GM18861 (cell line): ENCODE measurements at regions not wholly inside any gene's neighbourhood (a gene's known extent, or its start where the extent isn't known, plus 50 kb on each side); places are given as distances from the start of the nearest gene placed in this dataset.
"Not testable (repeated sequence)": the region's sequence is repeated elsewhere in the genome, so short reads cannot be mapped to it uniquely, and the experiment has no call there.

Experiments
- ATAC-seq: cut with Tn5 transposase; IDR thresholded peaks from one replicate; pipeline ENCODE4 v1.9.1; 2021; ENCODE audit not compliant: unreplicated experiment

DNA sequence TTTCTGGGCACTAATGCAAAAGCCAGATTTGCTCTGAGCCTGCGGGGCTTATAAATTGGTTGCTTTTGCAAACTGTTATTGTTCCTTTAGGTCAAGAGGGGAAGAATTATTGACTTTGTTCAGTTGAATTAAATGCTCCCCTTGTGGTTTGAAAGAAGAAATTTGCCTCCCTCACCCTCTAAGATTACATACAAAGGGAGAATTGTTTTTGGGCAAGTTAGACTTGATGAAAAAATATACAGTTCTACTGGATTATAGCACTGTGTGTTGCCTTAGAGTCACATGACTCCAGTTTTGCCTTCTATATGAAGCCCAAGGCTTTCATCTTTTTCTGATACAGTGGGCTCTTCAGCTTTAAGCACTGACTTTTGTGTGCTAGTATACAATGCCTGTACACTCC, 1265.8 kb upstream of the LRRTM3 start:
- ATAC-seq = no peak

DNA sequence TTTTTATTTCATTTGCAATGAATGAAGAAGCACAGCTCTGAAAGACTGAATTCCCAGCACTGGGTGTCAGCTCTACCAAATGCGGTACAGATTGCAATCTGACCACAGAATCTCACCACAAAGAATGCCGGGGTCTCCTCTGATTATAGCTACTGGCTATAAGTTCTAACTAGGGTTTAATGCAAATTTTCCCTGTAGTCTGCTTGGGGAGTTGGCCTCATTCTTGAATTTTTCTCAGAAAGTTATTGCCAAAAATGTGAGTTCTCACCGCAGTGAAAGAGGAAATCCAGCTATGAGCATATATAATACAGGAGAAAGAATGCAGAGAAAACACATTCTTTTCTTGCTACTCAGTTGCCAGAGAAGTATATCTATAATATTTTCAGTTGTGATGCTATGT, 1255.7 kb upstream of the LRRTM3 start:
- no peak for ATAC-seq

DNA sequence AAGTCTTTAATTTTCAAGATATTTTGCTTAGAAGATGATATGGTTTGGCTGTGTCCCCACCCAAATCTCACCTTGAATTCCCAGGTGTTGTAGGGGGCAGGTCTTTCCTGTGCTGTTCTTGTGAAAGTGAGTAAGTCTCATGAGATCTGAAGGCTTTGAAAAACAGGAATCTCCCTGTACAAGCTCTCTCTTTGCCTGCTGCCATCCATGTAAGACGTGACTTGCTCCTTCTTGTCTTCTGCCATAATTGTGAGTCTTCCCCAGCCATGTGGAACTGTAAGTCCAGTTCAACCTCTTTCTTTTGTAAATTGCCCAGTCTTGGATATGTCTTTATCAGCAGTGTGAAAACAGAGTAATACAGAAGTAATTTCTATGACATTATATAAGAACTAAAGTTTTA, 1255.2 kb upstream of the LRRTM3 start:
- ATAC-seq = not testable (repeated sequence)

DNA sequence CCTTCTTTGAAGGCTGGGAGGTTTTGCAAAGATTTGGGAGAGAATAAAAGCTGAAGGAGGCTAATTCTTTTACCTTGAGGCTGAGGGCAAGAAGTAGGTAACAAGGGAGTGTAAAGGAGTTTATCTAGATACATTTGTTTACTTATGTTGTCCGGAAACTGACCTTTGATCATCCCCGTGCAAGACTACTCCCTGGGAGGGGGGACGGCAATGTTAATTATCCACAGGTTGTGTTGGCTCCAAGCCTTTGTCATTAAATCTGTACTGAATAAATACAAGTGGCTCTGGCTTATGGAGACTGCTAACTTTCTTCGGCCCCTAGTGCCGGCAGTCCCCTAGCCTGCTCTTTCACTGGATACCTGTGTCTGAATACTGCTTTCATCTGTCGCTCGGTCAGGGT, 1250.6 kb upstream of the LRRTM3 start:
- ATAC-seq = no peak

- ATAC-seq = no peak
These were observed 1240.9 kb upstream of the LRRTM3 start for GRCh38 chr10:65684896-65685295.

GRCh38 chr10:65701168-65701776, 1224.6 kb upstream of the LRRTM3 start:
- no peak for ATAC-seq

DNA sequence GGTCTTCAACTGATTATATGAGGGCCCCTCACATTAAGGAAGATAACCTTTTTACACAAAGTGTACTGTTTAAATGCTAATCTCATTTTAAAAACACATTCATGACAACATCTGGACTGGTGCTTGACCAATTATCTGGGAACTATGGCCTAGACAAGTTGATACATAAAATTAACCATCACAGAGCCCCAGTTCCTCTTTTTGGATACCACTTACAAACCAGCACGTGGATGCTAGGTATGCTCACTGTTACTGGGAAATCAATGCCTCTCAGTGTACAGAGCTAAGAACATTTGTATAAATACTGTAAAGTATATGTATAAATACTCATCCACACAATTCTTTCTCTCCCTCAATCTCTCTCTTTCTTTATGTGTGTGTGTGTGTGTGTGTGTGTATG, 1217.8 kb upstream of the LRRTM3 start:
- no peak for ATAC-seq

DNA sequence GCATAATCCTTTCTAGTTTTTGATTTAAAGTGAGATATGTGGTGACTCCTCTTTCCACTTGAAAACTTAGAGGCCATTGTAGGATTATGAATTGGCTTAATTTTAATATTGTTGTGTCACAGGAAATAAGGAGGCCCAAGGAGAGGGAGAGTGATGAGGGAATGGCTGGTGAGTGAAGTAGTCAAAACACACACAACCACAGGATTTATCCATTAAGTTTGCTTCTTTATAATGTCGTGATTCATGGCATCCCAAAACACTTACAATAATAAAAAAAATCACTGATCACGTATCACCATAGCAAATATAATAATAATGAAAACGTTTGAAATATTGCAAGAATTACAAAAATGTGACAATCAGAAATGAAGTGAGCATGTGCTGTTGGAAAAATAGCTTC, 1215.5 kb upstream of the LRRTM3 start:
- ATAC-seq = no peak

DNA sequence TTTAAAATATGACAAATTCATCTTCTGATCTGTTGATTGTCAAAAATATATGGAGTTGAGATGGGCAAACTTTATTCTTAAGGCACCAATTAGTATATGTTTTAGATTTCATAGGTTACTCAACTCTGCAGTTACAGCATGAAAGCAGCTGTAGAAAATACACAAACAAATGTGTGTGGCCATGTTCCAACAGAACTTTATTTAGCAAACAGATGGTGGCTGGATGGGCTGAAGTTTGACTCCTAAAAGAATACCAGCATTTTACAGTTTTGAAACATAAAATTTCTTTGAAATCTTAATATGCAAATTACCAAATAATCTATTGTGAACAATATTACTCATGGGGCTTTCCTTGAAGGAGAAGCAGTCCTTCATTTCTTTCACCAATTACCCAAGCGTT, 1206.0 kb upstream of the LRRTM3 start:
- no peak for ATAC-seq

DNA sequence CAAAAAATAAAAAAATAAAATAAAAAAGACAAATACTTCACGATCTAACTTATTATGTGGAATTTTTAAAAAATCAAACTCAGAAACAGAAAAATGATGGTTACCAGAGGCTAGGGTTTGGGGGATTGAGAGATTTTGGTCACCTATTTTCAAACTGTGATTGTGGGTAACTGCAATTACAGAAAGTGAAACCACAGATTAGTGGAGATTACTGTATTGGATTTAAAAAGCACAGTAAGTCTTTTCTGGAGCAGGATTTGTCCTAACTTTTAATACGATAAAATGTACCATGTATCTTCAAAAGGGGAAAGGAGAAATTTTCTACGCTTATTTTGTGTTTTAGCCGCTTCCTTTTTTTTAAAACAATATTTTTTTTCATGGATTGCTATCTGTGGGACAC, 1204.9 kb upstream of the LRRTM3 start:
- no peak for ATAC-seq

DNA sequence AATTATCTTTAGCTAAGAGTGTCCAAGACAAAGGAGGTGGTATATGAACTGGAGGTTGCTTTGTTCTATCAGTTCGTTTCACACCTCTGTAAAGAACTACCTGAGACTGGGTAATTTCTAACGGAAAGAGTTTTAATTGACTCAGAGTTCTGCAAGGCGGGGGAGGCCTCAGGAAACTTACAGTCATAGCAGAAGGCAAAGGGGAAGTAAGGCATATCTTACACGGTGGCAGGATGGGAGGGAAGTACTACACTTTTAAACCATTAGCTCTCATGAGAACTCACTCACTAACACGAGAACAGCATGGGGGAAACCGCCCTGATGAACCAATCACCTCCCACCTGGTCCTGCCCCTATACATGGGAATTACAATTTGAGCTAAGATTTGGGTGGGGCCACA, 1202.3 kb upstream of the LRRTM3 start:
- ATAC-seq = no peak

- ATAC-seq = no peak
These were observed 1190.5 kb upstream of the LRRTM3 start for GRCh38 chr10:65735382-65735781.

- ATAC-seq = no peak
These were observed 1182.9 kb upstream of the LRRTM3 start for GRCh38 chr10:65742906-65743305.

GRCh38 chr10:65751218-65751617, 1174.6 kb upstream of the LRRTM3 start:
- no peak for ATAC-seq

DNA sequence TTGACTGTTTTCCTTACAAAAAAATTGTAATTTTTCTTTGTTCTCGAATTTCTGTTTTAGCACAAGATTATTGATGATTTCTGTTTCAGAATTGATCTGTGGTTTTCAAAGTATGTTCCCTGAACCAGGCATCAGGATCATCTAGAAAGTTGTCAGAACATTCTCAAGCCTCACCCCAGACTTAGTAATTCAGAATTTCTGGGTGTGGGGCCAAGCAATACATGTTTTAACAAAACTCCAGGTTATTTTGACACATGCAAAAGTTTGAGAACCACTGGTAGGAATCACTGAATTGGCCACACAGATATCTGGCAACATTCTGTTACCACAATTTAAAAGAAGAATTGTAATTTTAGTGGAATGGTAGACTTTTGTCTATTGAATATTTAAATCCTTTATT, 1173.9 kb upstream of the LRRTM3 start:
- ATAC-seq = no peak

DNA sequence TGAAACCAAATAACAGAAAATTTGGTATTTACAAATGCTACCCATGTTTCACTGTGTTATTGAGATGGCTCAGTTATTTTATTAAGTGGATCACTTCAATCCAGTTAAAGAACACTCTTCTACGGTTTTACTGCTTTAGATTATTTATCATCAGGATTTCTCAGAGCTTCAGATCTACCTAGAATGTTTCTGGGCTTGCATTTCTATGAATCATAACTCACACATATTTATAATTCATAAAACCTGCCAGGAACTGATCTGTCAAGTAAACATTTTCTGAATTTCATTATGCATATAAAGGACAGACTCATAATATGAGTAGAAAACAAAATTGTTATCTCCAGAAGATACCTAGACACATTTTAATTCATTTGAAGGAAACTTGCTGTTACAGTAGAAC, 1172.3 kb upstream of the LRRTM3 start:
- ATAC-seq = no peak

DNA sequence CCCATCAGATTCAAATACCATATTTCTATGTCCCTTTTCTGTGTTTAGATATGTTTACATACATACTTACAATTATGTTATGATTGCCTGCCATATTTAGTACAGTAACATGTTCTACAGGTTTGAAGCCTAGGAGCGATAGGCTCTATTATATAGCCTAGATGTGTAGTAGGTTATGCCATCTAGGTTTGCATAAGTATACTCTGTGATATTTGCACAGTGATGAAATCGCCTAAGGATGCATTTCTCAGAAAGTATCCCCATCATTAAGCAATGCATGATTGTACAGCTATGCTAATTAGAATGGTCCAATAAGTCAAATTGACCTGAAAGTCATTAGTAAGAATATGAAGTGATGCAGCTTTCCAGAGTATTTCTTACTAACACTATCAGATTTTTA, 1171.7 kb upstream of the LRRTM3 start:
- ATAC-seq = no peak

DNA sequence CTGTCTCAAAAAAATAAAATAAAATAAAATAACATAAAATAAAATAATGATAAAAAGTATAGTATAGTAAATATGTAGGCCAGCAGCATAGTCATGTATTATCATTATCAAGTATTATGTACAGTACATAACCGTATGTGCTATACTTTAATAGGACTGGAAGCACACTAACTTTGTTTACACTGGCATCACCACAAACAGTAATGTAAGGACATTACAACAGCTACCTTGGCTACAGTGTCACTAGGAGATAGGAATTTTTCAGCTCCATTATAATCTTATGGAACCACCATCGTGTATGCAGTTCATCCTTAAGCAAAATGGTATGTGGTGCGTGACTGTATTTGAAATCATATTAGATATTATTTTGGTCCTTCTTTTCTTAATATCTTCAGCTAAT, 1163.5 kb upstream of the LRRTM3 start:
- no peak for ATAC-seq

DNA sequence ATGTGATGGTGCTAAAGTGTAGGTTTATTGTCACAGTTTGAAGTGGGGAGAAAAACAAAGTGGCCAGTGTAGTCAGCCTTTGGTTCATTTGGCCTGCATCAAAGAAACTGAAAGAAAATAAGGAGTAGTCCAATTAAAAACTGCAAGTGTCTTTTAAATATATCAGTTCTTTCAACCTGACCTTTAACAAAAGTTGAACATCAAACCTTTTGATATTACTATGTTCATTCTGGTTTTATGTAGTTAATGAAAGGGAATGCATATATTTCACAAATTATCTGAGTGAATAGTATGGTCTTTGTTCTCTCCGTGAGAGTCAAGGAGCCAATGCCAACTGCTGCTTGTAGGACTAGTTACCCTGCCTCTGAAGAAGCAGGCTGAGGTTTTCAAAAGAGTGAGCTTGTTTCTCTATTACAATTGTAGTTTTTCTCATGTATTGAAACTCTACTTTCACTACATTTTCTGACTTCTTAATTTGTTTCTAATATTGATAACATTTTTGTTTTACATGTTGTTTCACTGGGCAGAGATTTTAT, 1160.8 kb upstream of the LRRTM3 start:
- no peak for ATAC-seq

GRCh38 chr10:65769828-65770227, 1156.0 kb upstream of the LRRTM3 start:
- no peak for ATAC-seq

DNA sequence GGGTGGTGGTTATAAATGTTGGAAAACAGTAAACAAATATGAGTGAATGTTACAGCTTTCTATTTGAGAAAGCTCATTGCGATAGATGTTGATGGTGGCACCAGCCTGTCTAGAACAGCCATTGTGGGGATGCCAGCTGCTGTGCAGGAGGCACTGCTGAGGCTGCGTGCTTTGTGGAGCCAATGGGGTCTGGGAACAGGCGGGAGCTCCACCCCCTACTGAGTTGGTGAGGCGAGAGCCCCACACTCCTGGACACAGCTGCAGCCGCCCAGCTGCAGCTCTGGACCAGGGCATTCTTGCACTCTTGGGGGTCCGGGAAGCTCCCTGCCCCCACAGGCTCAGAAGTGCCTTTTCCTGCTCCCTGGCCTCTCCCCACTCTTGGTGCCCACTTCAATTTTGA, 1147.1 kb upstream of the LRRTM3 start:
- no peak for ATAC-seq

DNA sequence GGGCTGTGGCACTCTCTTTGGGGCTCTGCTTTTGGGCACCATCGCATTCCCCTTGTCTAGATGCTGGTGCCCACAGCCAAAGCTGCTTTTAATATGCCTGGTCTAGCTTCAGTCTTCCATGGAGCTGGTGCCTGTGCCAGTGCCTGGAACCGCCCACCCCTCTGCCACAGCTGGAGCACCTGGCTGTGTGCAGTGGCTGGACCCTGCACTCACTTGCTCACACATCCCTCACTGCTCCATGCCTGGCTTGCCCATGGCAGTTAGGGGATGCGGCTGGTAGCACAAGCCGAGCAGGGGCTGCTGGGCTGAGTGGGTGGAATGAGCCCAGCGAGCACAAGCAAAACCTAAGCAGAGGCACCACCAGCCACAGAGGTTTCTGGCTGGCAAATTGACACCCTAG, 1145.9 kb upstream of the LRRTM3 start:
- ATAC-seq = no peak

DNA sequence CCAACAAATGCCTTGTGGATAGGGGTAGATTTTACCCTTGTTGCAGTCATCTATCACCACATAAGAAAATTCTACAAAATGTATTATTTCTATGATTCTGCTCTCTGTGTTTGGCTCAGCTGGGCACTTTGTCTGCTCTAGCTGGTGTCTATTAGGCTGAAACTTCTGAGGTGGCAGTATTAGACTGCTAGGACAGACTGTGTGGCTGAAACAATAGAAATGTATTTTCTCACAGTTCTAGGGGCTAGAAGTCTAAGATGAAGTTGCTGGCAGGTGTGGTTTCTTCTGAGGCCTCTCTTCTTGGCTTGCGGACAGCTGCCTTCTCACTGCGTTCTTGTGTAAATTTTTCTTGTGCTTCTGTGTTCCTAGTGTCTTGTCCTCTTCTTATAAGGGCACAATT, 1139.6 kb upstream of the LRRTM3 start:
- ATAC-seq = no peak
